SU-DHL-6 (cell line): ENCODE measurements at regions not wholly inside any gene's neighbourhood (a gene's known extent, or its start where the extent isn't known, plus 50 kb on each side); places are given as distances from the start of the nearest gene placed in this dataset.

Experiments used
- CTCF ChIP-seq: fragments of 200-600 bp; sonication (generic); IDR thresholded peaks from one replicate; pipeline ENCODE4 v1.5.1; 2017; ENCODE audit warnings: antibody characterized with exemption, mild to moderate bottlenecking, low read length, moderate library complexity; ENCODE audit not compliant: insufficient read depth, poor library complexity, severe bottlenecking
- EZH2phosphoT487 ChIP-seq: fragments of 200-600 bp; sonication (generic), shearing (Covaris generic); conservative IDR thresholded peaks from 2 replicates; pipeline ENCODE4 v1.6.1; 2018; ENCODE audit warnings: mild to moderate bottlenecking, antibody characterized with exemption, low read length, moderate library complexity, mixed read lengths

DNA sequence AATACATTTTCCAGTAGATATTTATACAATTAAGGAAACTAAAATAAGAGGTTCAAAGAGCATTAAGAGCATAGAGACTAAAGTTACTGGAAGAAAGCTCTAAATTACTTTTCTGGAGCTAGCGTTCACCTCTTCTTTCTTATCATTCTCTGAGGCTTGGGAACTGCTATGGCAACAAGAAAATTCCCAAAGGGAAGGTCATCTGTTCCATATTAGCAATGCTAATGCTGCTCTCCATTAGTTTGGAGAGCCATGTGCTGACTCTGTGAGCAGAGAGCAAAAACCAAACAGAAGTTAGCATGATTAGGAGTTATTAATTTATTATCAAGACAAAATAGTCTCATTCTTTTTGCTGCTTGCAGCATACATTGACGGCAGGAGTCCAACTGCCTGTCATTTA is 143.1 kb upstream of the SLC16A7 start:
- no peak for TF ChIP-seq CTCF
- no peak for TF ChIP-seq EZH2phosphoT487
